ENCODE measurements at regions not wholly inside any gene's neighbourhood (a gene's known extent, or its start where the extent isn't known, plus 50 kb on each side); places are given as distances from the start of the nearest gene placed in this dataset.

GRCh38 chr3:81068546-81068945, 692.9 kb downstream of the GBE1 start:
- no peak for TF ChIP-seq CTCF (conservative IDR thresholded peaks at IDR 0.05)
- no peak for TF ChIP-seq ZFX (IDR thresholded peaks at IDR 0.05)
